CD4-positive, alpha-beta T cell treated with Interleukin-21 for 1 hour (primary cell): ENCODE measurements at regions not wholly inside any gene's neighbourhood (a gene's known extent, or its start where the extent isn't known, plus 50 kb on each side); places are given as distances from the start of the nearest gene placed in this dataset.

Experiments used
- DNase-seq: peaks from one replicate; pipeline ENCODE4 v3.0.0-alpha.2; 2020

DNA sequence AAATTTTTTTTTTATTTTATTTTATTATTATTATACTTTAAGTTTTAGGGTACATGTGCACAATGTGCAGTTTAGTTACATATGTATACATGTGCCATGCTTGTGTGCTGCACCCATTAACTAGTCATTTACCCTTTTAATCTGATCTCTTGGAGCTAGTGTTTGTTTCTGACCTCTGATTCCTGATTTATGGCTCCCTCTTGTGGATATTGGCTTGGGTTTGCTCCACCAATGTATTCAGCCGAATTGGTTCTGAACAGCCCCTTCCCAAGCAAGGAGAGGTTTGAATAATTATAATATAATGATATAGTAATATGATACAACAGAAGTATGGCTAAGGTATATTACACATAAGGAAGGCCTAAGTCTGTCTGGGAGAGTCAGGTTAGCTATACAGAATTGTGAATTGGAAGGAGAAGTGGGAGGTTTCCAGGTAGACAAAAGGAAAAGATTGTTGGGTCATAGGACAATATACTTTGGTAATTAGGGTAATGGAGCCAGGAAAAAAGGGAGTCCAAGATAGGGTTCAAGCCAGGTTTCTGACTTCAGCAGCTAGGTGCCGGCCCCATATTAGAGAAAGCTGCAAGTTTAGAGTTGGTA lies 53.1 kb upstream of the HMCN1 start:
- DNase-seq = peak; percentile 66

DNA sequence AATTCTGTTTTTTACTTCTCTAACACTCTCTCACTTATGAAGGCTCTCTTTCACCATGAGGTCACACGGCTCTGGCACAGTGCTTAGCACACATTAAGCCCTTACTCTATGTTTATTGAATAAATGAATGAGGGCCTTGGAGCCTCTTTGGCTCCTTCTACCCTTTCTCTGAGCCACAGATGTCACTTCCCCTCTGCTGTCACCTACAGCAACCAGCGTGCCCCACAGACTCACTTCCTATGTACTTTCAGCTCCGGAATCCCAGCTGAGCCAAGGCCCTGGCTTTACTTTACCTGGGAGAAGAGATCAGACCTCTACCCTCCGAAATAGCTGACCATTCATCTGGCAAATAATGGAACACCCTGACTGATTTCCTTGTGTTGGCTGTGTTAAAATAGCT lies 53.7 kb upstream of the HMCN1 start:
- DNase-seq = no peak

DNA sequence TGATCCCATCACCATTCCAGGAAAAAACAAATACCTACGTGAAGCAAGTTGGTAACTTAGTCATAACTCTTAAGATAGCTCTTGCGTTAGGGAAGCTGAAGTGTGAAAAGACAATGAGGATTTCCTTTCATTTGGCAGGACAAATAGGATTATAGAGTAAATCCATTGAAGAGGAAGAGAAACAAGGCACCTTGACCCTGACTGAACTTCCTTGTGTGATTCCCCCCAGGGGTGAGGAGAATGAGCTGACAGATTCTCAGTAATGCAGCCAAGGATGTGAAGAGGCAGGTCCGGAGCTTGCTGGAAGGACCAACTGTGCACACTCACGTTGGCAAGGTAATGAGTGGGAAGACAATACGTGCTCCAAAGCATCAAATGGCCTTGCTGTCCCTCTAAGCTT lies 55.0 kb upstream of the HMCN1 start:
- no peak for DNase-seq

DNA sequence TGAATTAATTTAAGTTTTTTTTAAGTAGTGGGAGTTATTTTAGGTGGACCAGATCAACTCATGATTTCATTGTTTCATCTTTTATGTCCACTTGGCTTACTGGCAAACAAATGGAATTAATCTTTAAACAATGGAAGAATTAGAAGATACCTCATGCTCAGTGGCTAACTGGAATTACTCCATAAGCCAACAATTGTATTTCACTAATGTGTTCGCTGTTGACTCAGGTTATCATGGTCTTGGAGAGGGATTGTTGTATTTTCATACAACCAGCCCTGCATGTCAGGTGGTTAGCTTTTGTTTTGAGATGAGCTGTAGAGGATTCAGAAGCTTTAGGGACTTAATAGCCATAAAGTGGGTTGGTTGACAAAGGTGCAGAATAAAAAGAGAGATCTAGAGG lies 57.2 kb upstream of the HMCN1 start:
- no peak for DNase-seq

DNA sequence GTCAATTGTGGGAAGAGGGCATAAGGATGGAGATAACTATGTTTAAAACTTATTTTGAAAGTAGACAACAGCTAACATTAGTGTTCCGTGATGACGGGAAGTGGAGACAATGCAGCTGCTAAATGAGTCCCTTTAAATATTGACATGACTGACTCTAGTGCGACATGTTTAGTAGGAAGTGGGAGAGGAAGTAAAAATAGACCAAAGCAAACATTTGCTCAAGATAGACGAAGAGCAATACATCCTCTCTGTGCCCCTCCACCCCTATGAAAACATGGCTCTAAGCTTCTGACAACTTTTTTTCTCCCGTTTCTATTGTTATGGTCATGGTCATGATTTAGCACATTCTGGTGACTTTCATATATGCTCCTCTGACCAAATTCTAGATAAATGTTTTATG lies 60.0 kb upstream of the HMCN1 start:
- DNase-seq = peak; percentile 35

DNA sequence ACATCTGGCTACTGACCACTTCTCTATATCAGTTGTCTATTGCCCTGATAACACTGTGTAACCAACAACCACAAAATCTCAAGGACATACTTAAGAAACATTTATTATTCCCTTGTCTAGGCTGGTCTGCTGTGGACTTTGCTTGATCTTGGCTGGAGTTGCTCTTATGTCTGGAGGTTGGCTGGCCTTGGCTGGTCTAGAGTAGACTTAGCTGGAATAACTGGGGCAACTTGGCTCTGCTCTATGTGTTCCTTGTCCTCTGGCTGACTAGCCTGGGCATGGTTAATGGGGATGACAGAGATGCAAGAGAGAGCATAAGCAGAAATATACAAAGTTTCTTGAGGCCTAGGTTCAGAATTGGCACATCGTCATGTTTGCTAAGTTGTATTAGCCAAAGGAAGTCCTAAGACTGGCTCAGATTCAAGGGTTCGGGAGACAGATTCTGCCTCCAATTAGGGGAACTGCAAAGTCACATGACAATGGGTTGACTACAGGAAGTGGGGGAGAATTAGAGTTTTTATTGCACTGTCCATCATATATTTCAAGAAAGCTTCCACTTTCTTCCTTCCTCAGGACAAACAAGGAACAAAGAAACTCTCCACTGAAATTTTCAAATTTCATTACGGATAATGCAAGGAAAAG lies 61.4 kb upstream of the HMCN1 start:
- no peak for DNase-seq

DNA sequence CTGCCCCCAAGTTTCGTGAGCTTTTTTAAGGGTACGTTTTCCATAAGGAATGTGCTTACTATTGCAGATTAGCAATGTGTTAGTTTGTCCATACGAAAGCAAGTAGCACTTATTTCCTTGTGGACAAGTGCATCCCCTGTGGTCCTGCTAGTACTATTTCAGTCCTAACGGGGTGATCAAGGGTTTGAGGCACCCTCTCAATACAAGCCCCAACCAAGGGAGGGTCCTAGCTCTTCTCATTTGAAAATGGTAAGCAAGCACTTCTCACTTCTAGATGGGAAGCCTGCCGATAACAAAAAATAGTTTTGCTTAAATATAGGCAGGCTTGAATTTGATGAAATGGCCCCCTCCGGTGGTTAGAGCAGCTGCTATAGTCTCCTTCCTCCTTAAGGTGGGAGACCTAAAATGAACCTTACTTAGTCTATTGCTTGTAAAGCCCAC lies 64.0 kb upstream of the HMCN1 start:
- peak; percentile 65 for DNase-seq

DNA sequence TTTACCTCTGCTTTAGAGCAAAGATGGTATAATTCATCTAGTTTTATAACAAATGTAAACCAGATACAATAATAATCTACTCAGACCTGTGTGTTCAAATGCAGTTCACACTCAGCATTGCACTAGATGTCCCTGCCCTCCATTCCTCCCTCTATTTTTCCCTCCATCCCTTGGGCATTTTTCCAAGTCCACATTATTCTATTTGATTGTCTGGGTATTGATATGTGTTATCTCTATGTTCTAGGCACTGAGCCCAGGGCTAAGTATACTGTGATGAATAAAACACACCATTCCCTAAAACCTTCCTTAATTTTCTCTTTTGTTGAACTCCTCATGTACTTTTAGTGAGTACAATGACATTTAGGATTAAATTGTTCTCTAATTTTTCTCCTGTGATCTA lies 66.2 kb upstream of the HMCN1 start:
- DNase-seq = no peak

DNA sequence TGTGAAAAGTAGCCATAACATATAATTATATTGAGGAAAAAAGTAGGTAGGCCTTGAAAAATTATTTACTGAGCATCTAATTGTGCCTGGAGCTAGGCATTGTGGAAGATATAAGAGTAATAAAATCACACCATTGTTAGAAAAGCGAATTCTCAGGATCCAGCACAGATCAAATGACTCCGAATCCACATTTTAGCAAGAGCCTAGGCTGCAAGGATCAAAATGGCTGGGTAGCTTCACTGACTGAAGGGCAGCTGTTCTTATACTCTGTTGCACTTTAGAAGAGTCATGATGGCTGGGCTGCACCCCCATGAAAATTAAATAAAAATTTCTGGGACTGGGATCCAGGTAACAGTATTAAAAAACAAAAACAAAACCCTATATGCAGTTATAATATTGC lies 67.6 kb upstream of the HMCN1 start:
- no peak for DNase-seq

DNA sequence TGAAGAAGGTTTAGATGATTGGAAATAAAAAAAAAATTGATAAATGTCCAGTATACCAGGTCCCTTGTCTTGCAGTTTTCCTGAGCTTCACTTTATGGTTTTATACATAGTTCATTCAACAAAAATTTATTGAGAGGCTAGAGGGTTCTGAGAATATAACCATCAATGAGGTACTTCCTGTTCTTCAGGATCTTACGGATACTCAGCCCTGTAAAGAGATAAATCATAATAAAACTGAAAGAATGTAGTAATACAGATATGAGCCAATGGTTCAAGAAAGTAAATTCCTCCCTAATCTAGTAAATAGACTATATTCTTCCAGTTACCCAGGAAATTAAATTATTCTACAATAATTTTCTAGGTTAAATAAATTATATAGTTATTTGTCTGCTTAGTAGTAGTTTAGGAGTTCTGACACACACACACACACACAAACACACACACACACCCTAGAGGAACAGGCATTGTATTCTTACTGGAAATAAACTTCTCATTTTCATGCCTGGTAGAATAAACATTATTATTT lies 70.4 kb upstream of the HMCN1 start:
- DNase-seq = no peak

DNA sequence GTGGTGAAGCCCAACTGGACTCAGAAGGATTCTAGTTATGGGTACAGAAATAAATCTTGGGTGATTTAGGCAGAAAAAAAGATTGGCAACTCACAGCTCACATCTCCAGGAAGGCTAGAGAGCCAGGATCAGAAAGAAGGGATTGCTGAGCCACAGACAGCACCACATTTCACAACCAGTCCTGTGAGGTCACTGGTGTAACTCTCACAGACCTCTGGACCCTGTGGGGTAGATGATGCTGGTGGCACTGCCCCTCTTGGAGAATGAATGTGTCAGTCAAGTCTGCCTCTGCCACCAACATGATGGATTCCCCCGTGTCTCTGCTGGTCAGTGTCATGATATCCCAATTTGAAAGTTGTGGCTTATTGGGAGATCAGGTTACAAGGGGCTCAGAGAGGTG lies 70.9 kb upstream of the HMCN1 start:
- no peak for DNase-seq

DNA sequence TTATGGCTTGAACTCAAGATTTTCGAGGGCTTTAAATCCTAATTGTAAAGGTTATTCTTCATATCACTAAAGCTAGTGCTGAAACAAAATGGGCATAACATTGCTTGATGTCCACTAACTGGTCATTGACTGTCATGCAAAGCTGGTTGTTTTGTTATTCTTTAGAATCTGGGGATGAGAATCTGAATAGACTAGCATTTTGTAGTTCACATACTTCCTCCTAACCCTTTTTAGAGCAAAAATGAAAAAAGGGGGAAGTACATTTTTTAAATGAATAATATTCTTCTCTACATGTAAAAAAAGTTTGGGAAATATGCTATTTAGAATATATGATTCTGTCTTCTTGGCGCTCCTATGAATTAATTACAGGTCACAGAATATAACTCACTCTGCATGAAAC lies 72.2 kb upstream of the HMCN1 start:
- no peak for DNase-seq

DNA sequence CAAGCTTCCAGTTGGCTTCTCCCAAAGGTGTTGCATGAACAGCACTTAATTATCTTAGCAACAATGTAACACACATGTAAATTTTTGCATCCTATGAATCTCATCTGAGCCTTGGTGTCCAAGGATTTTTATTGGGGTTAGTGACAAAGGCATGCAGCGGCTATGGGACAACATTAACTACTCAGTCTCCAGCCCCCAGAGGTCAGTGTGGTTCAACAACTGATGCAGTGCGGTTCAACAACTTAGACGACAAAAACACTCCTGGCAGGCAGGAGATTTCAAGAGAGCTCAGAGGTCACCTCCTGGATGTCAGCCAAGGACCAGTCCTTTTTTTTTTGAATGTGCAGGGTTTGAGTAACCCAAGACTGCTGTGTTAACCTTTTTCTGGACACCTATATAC lies 77.5 kb upstream of the HMCN1 start:
- DNase-seq = no peak

DNA sequence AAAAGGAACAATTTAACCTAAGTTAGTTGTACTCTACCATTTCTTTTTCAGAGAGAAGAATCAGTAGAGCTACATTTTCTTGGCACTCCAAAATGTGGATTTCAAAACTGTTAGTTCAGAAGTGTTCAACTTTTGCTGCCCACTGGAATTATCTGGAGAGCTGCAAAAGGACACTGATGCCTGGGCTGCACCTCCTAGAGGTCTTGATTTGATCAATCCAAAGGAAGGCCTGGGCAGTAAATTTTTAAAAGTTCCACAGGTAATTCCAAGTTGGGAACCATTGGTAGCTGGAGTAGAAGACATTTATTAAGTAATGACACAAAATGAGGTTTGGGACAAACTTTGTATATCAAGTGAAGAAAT lies 79.3 kb upstream of the HMCN1 start:
- no peak for DNase-seq

DNA sequence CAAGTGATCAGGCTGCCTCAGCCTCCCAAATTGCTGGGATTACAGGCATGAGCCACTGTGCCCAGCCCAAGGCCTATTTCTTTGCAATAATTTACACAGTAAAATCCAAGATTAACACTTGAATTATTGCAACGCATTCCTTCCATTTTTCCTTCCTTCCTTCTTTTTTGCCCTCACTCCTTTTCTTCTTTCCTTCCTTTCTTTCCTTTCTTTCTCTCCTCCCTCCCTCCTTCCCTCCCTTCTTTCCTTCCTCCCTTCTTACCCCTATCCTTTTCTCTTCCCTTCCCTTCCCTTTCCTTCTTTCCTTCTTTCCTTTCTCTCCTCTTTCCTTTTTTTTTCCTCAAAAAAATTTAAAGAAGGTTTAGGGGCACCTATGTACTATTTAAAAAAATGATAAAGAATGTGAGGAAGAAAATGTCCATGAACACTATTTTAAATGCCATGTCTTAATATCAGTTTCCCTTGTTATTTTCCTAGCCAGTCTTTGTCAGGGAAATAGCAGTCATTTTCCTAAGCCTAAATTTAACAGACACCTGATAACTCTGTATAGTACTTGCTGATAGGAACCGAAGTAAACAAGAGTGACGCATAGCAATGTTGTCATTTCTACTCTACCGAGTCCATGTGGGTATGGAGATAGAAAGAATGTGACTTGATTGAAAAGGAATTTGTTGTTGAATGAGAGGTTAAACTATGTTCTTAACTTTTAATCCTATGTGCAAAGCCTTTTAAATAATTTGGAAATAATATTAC lies 79.8 kb upstream of the HMCN1 start:
- DNase-seq = no peak

DNA sequence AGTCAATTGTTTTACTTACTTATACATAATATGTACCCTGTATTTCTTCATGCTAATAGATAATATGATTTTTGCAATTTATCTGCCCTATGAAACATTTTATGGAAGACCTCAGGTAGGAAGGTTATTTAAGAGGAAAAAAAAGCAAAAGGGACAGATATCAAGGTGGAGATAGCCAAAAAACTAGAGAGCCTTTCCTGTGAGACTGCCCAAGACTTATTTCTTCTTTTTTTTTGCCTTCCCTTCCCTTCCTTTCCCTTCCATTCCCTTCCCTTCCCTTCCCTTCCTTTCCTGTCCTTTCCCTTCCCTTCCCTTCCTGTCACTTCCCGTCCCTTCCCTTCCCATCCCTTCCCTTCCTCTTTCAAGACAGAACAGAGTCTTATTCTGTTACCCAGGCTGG lies 80.6 kb upstream of the HMCN1 start:
- no peak for DNase-seq

DNA sequence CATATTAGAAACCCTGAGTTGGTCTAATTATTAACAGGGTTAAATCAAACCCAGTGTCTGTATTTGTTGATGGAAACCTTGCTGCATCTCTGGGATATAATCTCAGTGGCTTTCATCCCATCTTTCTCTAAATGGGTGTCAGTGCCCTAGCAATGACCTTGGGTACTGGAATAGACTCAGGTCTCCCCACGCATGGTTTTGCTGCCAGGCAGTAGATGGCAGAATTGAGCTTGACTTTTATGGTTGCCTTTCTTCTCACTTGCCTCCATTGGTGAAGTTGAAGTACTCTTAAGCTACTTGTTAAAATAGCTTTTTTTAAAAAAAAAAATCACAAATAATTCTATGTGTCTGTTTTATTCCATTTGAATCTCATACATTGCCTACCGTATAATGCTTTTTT lies 81.8 kb upstream of the HMCN1 start:
- peak; percentile 7 for DNase-seq

DNA sequence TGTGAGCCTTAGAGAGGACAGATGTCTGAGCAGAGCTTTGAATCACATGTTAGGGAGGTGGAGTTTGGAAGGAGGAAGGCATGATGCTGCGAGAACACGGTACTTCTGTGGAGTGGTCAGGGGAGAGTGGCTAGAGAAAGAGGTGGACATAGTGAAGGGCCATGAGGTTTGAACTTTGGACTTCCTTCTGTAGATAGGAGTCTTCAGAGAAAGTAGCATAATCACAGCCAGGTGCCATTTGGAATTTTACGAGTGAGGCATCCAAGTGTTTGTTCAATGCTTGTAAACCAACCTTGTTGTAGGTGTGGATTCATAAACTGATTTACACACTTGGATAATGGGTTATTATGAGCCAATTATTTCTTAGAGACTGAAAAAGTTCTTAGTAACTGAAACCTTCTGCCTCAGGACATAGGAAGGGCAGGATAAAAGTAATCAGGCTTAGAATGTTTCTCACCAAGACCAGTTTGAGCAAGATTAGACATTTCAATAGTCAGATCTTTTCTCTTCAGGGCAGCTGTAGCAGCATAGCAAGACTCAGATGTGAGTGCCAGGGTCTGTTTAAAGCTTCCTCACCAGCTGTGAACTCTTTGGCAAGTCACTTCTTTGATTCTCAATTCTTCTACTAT lies 83.5 kb upstream of the HMCN1 start:
- no peak for DNase-seq

DNA sequence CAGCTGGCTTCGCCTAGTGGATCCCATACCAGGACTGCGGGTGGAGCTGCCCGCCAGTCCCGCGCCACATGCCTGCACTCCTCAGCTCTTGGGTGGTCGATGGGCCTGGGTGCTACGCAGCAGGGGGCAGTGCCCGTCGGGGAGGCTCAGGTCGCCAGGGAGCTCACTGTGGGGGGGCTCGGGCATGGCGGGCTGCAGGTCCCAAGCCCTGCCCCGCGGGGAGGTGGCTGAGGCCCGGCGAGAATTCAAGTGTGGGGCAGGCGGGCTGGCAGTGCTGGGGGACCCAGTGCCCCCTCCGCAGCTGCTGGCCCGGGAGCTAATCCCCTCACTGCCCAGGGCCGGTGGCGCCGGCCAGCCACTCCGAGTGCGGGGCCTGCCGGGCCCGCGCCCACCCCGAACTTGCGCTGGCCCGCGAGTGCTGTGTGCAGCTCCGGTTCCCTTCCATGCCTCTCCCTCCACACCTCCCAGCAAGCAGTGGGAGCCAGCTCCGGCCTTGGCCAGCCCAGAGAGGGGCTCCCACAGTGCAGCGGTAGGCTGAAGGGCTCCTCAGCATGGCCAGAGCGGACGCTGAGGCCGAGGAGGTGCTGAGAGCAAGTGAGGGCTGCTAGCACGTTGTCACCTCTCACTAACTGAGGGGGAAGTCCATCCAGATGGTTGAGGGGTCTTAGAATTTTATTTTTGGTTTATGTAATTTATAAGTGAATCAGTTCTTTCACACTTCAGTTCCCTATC lies 85.2 kb upstream of the HMCN1 start:
- no peak for DNase-seq

DNA sequence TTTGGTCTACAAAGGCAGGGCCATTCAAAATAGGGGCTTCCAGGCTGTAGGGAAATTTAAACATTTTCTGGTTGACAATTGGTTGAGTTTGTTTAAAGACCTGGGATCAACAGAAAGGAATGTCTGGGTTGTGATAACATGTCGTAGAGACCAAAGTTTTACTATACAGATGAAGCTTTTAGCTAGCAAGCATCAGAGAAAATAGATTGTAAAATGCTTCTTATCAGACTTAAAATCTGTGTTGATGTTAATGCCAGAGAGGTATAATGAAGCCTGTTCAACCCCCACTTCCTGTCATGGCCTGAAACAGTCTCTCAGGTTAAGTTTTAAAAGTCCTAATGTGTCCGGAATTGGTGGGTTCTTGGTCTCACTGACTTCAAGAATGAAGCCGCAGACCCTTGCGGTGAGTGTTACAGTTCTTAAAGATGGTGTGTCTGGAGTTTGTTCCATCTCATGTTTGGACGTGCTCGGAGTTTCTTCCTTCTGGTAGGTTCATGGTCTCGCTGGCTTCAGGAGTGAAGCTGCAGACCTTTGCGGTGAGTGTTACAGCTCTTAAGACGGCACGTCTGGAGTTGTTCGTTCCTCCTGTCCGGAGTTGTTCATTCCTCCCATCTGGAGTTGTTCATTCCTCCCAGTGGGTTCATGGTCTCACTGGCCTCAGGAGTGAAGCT lies 86.5 kb upstream of the HMCN1 start:
- DNase-seq = peak; percentile 9

DNA sequence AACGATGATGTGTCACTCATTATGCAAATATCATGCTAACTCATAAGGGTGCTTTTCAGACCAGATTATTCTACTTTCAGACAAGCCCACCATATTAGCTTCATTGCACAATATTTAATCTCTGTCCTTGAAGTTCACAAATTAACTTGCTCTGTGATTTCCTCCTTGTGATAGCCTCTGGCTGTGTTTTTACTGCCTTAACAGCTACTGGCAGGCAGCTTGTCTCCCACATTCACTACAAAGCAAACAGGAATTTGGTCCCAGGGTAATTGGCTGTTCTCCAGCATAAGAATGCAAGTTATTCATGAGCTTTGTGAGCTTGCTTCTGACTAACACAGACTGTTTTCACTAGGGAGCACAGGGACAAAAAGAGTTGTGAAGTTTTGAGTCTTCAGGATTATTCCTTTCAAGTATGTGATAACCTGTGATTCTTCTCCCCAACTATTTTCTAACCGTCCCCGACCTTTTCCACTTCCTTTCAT lies 87.9 kb upstream of the HMCN1 start:
- no peak for DNase-seq

DNA sequence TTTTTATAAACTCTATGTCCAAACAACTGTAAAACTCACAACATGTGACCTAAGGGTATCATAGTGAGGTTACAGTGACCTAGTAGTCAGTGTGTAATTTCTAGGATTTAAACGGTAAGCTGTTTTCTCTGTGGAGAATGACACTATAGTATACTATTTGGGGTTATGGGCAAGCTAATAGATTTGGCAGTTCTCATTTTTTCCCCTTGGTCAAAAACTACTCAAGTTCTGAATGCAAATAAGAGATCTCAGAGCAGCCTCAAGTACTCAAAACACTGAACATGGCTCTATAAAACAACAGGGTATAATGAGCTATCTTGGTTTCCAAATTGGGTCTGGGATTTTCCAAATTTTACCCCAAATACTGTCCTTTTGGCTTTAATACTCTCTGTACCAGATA lies 88.5 kb upstream of the HMCN1 start:
- no peak for DNase-seq
